ENCODE measurements at regions not wholly inside any gene's neighbourhood (a gene's known extent, or its start where the extent isn't known, plus 50 kb on each side); places are given as distances from the start of the nearest gene placed in this dataset.

GRCh38 chr11:15882876-15883454, 473.4 kb downstream of the SOX6 start:
- Histone ChIP-seq H3K27ac (no peak overlapping the region), H3K4me3 (no peak overlapping the region), H3K27me3 (no peaks in the 10 kb centered on the region), H3K4me1 (no peaks in the 10 kb centered on the region), H3K36me3 (no peaks in the 10 kb centered on the region), H3K9me3 (no peaks in the 10 kb centered on the region)
- no peak for DNase-seq (ENCODE audit: low spot score in 2 of 2)
- intact Hi-C loops (cut with DNase I) = no loop called here
- TF ChIP-seq CTCF (IDR thresholded peaks at IDR 0.05) = no peak

- TF ChIP-seq CTCF (IDR thresholded peaks at IDR 0.05) = no peak
- no peak for DNase-seq (ENCODE audit: low spot score in 2 of 2)
- H3K27me3 ChIP-seq = no peaks in the 10 kb centered on the region
- no peak overlapping the region for H3K4me3 ChIP-seq
- no peaks in the 10 kb centered on the region for H3K9me3 ChIP-seq
- no peaks in the 10 kb centered on the region for H3K36me3 ChIP-seq
- H3K27ac ChIP-seq = no peak overlapping the region
- H3K4me1 ChIP-seq = no peaks in the 10 kb centered on the region
- intact Hi-C loops (cut with DNase I) = no loop called here
Observed at GRCh38 chr11:15883455-15883920, 472.9 kb downstream of the SOX6 start.

GRCh38 chr11:15884141-15884540, 472.2 kb downstream of the SOX6 start:
- Histone ChIP-seq H3K36me3 (no peaks in the 10 kb centered on the region), H3K9me3 (no peaks in the 10 kb centered on the region), H3K4me3 (no peak overlapping the region), H3K27ac (no peak overlapping the region), H3K27me3 (no peaks in the 10 kb centered on the region), H3K4me1 (no peaks in the 10 kb centered on the region)
- no peak for TF ChIP-seq CTCF (IDR thresholded peaks at IDR 0.05)
- no peak for DNase-seq (ENCODE audit: low spot score in 2 of 2)
- intact Hi-C loops (cut with DNase I) = no loop called here

GRCh38 chr11:15884777-15885540, 471.4 kb downstream of the SOX6 start:
- no peak for TF ChIP-seq CTCF (IDR thresholded peaks at IDR 0.05)
- no peak overlapping the region for H3K27ac ChIP-seq

GRCh38 chr11:15885854-15886253, 470.5 kb downstream of the SOX6 start:
- Histone ChIP-seq H3K36me3 (no peaks in the 10 kb centered on the region), H3K9me3 (no peaks in the 10 kb centered on the region), H3K4me1 (no peaks in the 10 kb centered on the region), H3K27ac (no peak overlapping the region), H3K4me3 (no peak overlapping the region), H3K27me3 (no peaks in the 10 kb centered on the region)
- no peak for TF ChIP-seq CTCF (IDR thresholded peaks at IDR 0.05)
- no peak for DNase-seq (ENCODE audit: low spot score in 2 of 2)
- intact Hi-C loops (cut with DNase I) = no loop called here

More at GRCh38 chr11:15884777-15885540, 471.4 kb downstream of the SOX6 start:
- no peak for DNase-seq (ENCODE audit: low spot score in 2 of 2)
- Histone ChIP-seq H3K4me1 (no peaks in the 10 kb centered on the region), H3K27me3 (no peaks in the 10 kb centered on the region), H3K36me3 (no peaks in the 10 kb centered on the region), H3K9me3 (no peaks in the 10 kb centered on the region), H3K4me3 (no peak overlapping the region)
- intact Hi-C loops (cut with DNase I) = no loop called here

Data from ascending aorta (tissue), 2 donors.